ENCODE measurements at regions not wholly inside any gene's neighbourhood (a gene's known extent, or its start where the extent isn't known, plus 50 kb on each side); places are given as distances from the start of the nearest gene placed in this dataset.

GRCh38 chrX:128105659-128106058, 53.5 kb upstream of the ACTRT1 start:
- H3K9me3 ChIP-seq (replicated peaks; ENCODE audit: control insufficient read depth, insufficient read depth, low read length), result no peaks in the 10 kb centered on the region
- H3K4me1 ChIP-seq (ENCODE audit: control insufficient read depth, insufficient read depth, low read length), result no peaks in the 10 kb centered on the region
- no peak for ATAC-seq
- H3K79me2 ChIP-seq (ENCODE audit: control insufficient read depth, insufficient read depth, low read length), result no peaks in the 10 kb centered on the region
- CTCF ChIA-PET, result interaction anchor here (0.5 to 1.3 kb wide), 4 partner anchors 9 to 870 kb away, joined by 3 to 6 read pairs (median 3); no protein-coding TSS in a partner anchor
- no TSS peak for BruUV-seq (replicated peaks)
- no peak overlapping the region for H3K4me2 ChIP-seq (ENCODE audit: control insufficient read depth, insufficient read depth)
- H3K9ac ChIP-seq (ENCODE audit: control insufficient read depth, insufficient read depth, low read length), result no peak overlapping the region
- no peak overlapping the region for H2AFZ ChIP-seq (ENCODE audit: control insufficient read depth, low read depth, low read length)
- TF ChIP-seq IKZF1 (conservative IDR thresholded peaks at IDR 0.05), result no peak
- SMC1A ChIA-PET (ENCODE audit: uncharacterized antibody, unreplicated experiment), result interaction anchor here (1.0 kb wide), 1 partner anchor 16 kb away, joined by 3 read pairs; no protein-coding TSS in a partner anchor
- H4K20me1 ChIP-seq (ENCODE audit: control insufficient read depth, insufficient read depth), result no peaks in the 10 kb centered on the region
- no peaks in the 10 kb centered on the region for H3K36me3 ChIP-seq (ENCODE audit: control insufficient read depth in 2 of 2, insufficient read depth in 2 of 2, low read length in 1 of 2)
- RAD21 ChIA-PET (ENCODE audit: unreplicated experiment), result no interaction called here
- in situ Hi-C loops (cut with MboI), result no loop called here
- DNase-seq (ENCODE audit: low read depth, low spot score), result no peak
- POLR2A ChIA-PET, result no interaction called here
- no peak overlapping the region for H3K4me3 ChIP-seq
- no peaks in the 10 kb centered on the region for H3K27me3 ChIP-seq (replicated peaks in 1 of 2; ENCODE audit: control insufficient read depth in 2 of 2, insufficient read depth in 2 of 2, low read length in 1 of 2)
- intact Hi-C loops (cut with micrococcal nuclease; ENCODE audit: unreplicated experiment), result loop anchor here (2.0 to 10.0 kb wide), 2 partner anchors 413 to 869 kb away; no protein-coding TSS in a partner anchor
- no peak for FAIRE-seq
- H3K27ac ChIP-seq (ENCODE audit: control insufficient read depth, insufficient read depth), result no peak overlapping the region
